Activated B cell treated with CpG ODN at 0.5 μM for 24 hours (primary cell): ENCODE measurements at regions not wholly inside any gene's neighbourhood (a gene's known extent, or its start where the extent isn't known, plus 50 kb on each side); places are given as distances from the start of the nearest gene placed in this dataset.

Source experiments
- ATAC-seq: fragments of 200-7000 bp; cut with Tn5 transposase; one replicate; pipeline ENCODE4 v1.10.0; 2021; ENCODE audit warnings: low read depth, mild to moderate bottlenecking, moderate library complexity
- CTCF ChIA-PET: fragments of 350-600 bp; sonication (Branson Sonifier 250); formaldehyde crosslinking; loops from one replicate; lab custom pipeline; 2021; ENCODE audit warnings: antibody characterized with exemption; lab: Charles Lee
- POLR2A ChIA-PET: fragments of 350-600 bp; sonication (Branson Sonifier 250); formaldehyde crosslinking; loops from one replicate; lab custom pipeline; 2021; ENCODE audit warnings: antibody characterized with exemption; lab: Charles Lee
- DNase-seq: peaks from one replicate; pipeline ENCODE4 v3.0.0; 2022
- H3K27ac Mint-ChIP-seq: one replicate; pipeline ENCODE4 v1.8.0; 2020; ENCODE audit warnings: mixed read lengths
- H3K27me3 Mint-ChIP-seq: one replicate; pipeline ENCODE4 v1.8.0; 2021; ENCODE audit warnings: mixed read lengths
- H3K36me3 Mint-ChIP-seq: one replicate; pipeline ENCODE4 v1.8.0; 2021; ENCODE audit warnings: low read depth, mixed read lengths
- H3K4me1 Mint-ChIP-seq: one replicate; pipeline ENCODE4 v1.8.0; 2021; ENCODE audit warnings: mixed read lengths
- H3K4me3 Mint-ChIP-seq: one replicate; pipeline ENCODE4 v1.8.0; 2020; ENCODE audit warnings: mild to moderate bottlenecking, mixed read lengths
- H3K9me3 Mint-ChIP-seq: one replicate; pipeline ENCODE4 v1.8.0; 2020; ENCODE audit warnings: mixed read lengths
- intact Hi-C: fragments of 100-400 bp; cut with micrococcal nuclease; formaldehyde crosslinking; loops from one replicate; pipeline ENCODE4 v1.15.1; 2024
- TF ChIP-seq, protein P1 (sequence below): fragments of 200-600 bp; IDR thresholded peaks from one replicate; pipeline ENCODE4 v1.8.0; 2022; ENCODE audit warnings: antibody characterized with exemption, mild to moderate bottlenecking

DNA sequence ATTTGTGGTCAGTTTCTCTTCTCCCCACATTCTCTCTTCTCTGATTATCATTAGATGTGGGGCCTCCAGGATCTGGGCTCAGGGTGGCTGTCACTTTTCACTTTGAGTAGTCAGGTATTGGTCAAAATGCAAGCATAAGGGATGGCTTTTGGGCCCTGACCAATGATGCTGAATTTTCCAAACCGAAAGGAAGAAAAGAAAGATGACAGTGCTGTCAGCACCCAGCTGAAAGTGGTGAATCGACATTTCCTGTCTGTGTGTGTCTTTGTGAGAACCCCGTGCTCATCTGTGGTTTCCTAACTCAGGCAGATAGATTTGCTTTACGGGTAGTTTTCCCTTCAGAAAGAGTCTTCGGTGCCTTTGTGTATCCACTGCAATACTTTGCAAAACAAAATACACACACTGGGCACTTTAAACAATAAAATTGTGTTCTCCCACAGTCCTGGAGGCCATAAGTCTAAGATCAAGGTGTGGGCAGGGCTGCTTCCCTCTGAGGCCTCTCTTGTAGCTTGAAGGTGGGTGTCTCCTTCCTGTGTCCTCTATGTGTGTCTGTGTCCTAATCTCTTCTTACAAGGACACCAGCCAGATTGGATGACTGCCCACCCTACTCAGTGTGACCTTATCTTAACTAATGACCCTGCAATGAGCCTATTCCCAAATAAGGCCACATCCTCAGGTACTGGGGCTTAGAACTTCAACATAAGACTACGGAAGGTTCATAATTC, 274.8 kb upstream of the AJAP1 start:
- intact Hi-C loops: no loop called here
- Mint-ChIP-seq H3K9me3 (peaks cover 17% of the 10 kb centered on the region), H3K27me3 (peaks cover 3% of the 10 kb centered on the region), H3K36me3 (no peaks in the 10 kb centered on the region), H3K27ac (no peak overlapping the region), H3K4me1 (no peaks in the 10 kb centered on the region), H3K4me3 (no peak overlapping the region)
- ChIA-PET CTCF (no interaction called here), POLR2A (no interaction called here)
- DNase-seq (no peak), ATAC-seq (no peak)
- TF ChIP-seq, protein P1, sequence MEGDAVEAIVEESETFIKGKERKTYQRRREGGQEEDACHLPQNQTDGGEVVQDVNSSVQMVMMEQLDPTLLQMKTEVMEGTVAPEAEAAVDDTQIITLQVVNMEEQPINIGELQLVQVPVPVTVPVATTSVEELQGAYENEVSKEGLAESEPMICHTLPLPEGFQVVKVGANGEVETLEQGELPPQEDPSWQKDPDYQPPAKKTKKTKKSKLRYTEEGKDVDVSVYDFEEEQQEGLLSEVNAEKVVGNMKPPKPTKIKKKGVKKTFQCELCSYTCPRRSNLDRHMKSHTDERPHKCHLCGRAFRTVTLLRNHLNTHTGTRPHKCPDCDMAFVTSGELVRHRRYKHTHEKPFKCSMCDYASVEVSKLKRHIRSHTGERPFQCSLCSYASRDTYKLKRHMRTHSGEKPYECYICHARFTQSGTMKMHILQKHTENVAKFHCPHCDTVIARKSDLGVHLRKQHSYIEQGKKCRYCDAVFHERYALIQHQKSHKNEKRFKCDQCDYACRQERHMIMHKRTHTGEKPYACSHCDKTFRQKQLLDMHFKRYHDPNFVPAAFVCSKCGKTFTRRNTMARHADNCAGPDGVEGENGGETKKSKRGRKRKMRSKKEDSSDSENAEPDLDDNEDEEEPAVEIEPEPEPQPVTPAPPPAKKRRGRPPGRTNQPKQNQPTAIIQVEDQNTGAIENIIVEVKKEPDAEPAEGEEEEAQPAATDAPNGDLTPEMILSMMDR: no peak

DNA sequence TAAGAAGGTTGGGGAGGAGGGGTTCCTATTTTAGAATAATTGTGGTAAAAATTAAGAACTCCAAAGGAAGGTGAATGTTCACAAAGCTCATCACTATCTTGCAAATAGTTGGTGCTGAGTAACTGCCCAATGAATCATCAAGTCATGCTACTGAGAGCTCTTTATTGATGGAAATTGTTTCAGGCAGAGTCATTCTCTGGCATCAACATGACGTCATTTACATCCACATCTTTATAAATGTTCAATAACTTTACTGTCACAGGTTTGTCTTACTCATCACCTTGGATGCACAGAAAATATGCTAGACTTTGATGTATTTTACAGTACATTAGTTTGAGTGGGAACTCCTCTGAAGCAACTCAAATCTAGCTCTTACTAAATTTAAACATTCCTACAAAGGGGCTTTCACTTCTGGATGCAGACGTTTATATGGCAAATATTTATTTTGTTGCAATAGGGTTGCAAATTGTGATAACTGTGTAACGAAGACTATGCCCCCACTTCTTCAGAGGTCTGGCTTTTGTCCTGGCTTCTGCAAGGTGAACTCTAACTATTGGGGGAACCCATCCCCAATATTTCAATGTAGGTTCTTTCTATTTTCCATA, 273.7 kb upstream of the AJAP1 start:
- Mint-ChIP-seq H3K4me1 (no peaks in the 10 kb centered on the region), H3K36me3 (no peaks in the 10 kb centered on the region), H3K27me3 (peaks cover 3% of the 10 kb centered on the region), H3K27ac (no peak overlapping the region), H3K9me3 (peaks cover 17% of the 10 kb centered on the region), H3K4me3 (no peak overlapping the region)
- DNase-seq: no peak
- ChIA-PET CTCF (no interaction called here), POLR2A (no interaction called here)
- TF ChIP-seq, protein P1: no peak
- no peak for ATAC-seq
- intact Hi-C loops: no loop called here

DNA sequence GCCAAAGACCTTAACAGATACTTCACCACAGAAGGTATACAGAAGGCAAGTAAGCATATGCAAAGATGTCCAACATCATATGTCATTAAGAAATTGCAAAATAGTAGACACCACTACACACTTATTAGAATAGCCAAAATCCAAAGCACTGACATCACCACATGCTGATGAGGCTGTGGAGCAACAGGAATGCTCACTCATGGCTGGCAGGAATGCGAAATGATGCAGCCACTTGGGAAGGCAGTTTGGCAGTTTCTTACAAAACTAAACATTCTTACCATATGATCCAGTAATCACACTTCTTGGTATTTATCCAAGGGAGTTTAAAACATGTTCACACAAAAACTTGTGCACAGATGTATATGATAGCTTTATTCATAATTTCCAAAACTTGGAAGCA, 261.2 kb upstream of the AJAP1 start:
- TF ChIP-seq, protein P1: no peak
- POLR2A ChIA-PET: no interaction called here
- peaks cover 3% of the 10 kb centered on the region for H3K4me1 Mint-ChIP-seq
- CTCF ChIA-PET: interaction anchor here (0.6 kb wide), 1 partner anchor 534 kb away, joined by 3 read pairs; no protein-coding TSS in a partner anchor
- H3K4me3 Mint-ChIP-seq: no peak overlapping the region
- H3K27me3 Mint-ChIP-seq: peaks cover 4% of the 10 kb centered on the region
- peaks cover 18% of the 10 kb centered on the region for H3K9me3 Mint-ChIP-seq
- DNase-seq (no peak), ATAC-seq (no peak)
- no peak overlapping the region for H3K27ac Mint-ChIP-seq
- intact Hi-C loops: no loop called here
- no peaks in the 10 kb centered on the region for H3K36me3 Mint-ChIP-seq

DNA sequence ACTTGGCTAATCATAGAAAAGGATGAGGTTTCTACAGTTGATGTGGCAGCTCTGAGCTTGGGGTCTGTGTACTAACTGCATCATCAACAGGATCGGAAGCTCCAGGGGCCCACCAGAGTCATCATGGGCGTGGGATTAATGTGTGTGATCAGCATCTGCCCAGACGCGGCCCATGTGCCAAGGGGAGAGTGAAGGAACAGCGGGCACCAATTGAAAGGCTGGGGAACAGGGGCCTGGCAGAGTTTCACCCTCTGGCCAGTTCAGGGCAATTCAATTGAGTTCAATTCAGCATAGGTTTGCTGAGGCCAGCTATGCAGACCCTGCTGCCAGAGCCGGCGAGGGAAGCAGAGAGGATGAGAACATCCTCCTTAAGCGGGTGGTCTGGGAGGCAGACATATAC, 260.0 kb upstream of the AJAP1 start:
- ATAC-seq (no peak), DNase-seq (no peak)
- Mint-ChIP-seq H3K4me1 (peaks cover 3% of the 10 kb centered on the region), H3K27ac (no peak overlapping the region), H3K36me3 (no peaks in the 10 kb centered on the region), H3K4me3 (no peak overlapping the region), H3K9me3 (peaks cover 16% of the 10 kb centered on the region), H3K27me3 (peaks cover 2% of the 10 kb centered on the region)
- POLR2A ChIA-PET: no interaction called here
- CTCF ChIA-PET: no interaction called here
- intact Hi-C loops: no loop called here
- TF ChIP-seq, protein P1: no peak

DNA sequence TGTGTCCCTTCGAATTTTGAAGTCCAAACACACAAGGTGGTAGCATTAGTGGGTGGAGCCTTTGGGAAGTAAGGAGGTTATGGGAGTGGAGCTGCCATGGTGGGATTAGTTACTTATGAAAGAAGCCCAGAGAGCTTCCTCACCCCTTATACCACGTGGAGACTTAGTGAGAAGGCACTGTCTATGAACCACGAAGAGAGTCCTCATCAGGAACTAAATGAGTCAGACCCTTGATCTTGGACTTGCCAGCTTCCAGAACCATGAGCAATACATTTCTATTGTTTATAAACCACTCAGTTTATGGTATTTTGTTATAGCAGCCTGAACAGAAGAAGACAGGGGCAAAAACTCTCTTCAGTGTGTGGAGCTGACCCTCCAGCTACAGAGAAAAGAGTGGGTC, 259.3 kb upstream of the AJAP1 start:
- intact Hi-C loops: no loop called here
- Mint-ChIP-seq H3K36me3 (no peaks in the 10 kb centered on the region), H3K4me1 (peaks cover 3% of the 10 kb centered on the region), H3K9me3 (peaks cover 16% of the 10 kb centered on the region), H3K4me3 (no peak overlapping the region), H3K27ac (no peak overlapping the region), H3K27me3 (peaks cover 2% of the 10 kb centered on the region)
- POLR2A ChIA-PET: no interaction called here
- CTCF ChIA-PET: no interaction called here
- no peak for DNase-seq
- ATAC-seq: no peak
- TF ChIP-seq, protein P1: no peak
